Tibial nerve (tissue), 4 donors: ENCODE measurements at regions not wholly inside any gene's neighbourhood (a gene's known extent, or its start where the extent isn't known, plus 50 kb on each side); places are given as distances from the start of the nearest gene placed in this dataset.
A peak's percentile ranks its signal among the peaks of the same experiment; 100 is the strongest.

ENCODE experiments used
- DNase-seq, 2 donors: peaks; one replicate each; pipeline ENCODE4 v3.0.0-alpha.2; 2019; ENCODE audit warnings: low spot score in 2 of 2
- H3K27ac ChIP-seq, 4 donors: fragments of 200-600 bp; sonication (generic) in 3 of 4; one replicate each; pipeline ENCODE4 v1.5.1; 2017 to 2019; ENCODE audit warnings: mild to moderate bottlenecking in 1 of 4
- H3K27me3 ChIP-seq, 2 donors: fragments of 200-600 bp; sonication (generic) in 1 of 2; one replicate each; pipeline versions ENCODE4 v1.5.1 to v1.6.0; 2017 to 2019
- H3K36me3 ChIP-seq, 3 donors: fragments of 200-600 bp; sonication (generic); one replicate each; pipeline ENCODE4 v1.5.1; 2018 to 2019
- H3K4me1 ChIP-seq, 4 donors: fragments of 200-600 bp; sonication (generic) in 3 of 4; one replicate each; pipeline ENCODE4 v1.5.1; 2017 to 2019
- H3K4me3 ChIP-seq, 4 donors: fragments of 200-600 bp; sonication (generic) in 3 of 4; one replicate each; pipeline ENCODE4 v1.5.1; 2017 to 2019; ENCODE audit warnings: mild to moderate bottlenecking in 1 of 4, moderate library complexity in 1 of 4
- H3K9me3 ChIP-seq, 4 donors: fragments of 200-600 bp; sonication (generic) in 3 of 4; one replicate each; pipeline ENCODE4 v1.5.1; 2017 to 2019
- EP300 ChIP-seq, 2 donors: sonication (generic); formaldehyde crosslinking; IDR thresholded peaks; one replicate each; pipeline ENCODE4 v1.6.1; 2017; ENCODE audit warnings: antibody characterized with exemption in 2 of 2, mild to moderate bottlenecking in 1 of 2
- POLR2A ChIP-seq, 2 donors: fragments of 450-650 bp; IDR thresholded peaks; one replicate each; pipeline ENCODE4 v1.6.1; 2017; ENCODE audit warnings: antibody characterized with exemption in 2 of 2, mild to moderate bottlenecking in 2 of 2, moderate library complexity in 2 of 2
- WGBS, 2 donors: methylation state at CpG; one replicate each; pipeline ENCODE4 v1.1.5; 2018; 5-methylcytosine and 5-hydroxymethylcytosine counted together
- TF ChIP-seq, protein P1 (sequence below), 5 experiments: fragments of 200-600 bp in 3 of 5; fragments of 450-650 bp in 2 of 5; sonication (generic) in 3 of 5; IDR thresholded peaks; one replicate each; pipeline ENCODE4 v1.5.1; 2016 to 2019; ENCODE audit warnings: antibody characterized with exemption in 5 of 5, mild to moderate bottlenecking in 3 of 5, moderate library complexity in 2 of 5

DNA sequence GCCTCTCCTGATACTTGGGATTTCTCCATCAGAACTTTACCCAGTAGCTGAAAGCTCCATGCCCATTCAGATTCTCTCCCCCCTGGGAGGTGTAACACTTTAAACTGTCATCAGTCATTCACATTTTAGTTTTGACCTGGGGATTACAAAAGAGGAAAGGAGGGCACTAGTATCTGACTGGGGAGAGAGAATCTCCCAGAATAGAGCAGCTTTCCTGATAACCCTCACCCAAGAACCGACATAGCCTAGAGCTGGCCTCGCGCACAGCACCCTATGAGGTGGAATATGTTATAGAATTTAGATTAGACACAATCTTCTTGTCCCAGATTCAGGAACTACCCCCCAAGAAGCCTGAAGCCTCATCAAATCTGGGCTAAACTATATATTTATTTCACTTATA is 950.2 kb upstream of the TENM3 start:
- TF ChIP-seq, protein P1, sequence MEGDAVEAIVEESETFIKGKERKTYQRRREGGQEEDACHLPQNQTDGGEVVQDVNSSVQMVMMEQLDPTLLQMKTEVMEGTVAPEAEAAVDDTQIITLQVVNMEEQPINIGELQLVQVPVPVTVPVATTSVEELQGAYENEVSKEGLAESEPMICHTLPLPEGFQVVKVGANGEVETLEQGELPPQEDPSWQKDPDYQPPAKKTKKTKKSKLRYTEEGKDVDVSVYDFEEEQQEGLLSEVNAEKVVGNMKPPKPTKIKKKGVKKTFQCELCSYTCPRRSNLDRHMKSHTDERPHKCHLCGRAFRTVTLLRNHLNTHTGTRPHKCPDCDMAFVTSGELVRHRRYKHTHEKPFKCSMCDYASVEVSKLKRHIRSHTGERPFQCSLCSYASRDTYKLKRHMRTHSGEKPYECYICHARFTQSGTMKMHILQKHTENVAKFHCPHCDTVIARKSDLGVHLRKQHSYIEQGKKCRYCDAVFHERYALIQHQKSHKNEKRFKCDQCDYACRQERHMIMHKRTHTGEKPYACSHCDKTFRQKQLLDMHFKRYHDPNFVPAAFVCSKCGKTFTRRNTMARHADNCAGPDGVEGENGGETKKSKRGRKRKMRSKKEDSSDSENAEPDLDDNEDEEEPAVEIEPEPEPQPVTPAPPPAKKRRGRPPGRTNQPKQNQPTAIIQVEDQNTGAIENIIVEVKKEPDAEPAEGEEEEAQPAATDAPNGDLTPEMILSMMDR (IDR thresholded peaks at IDR 0.05): no peak
- TF ChIP-seq EP300 (IDR thresholded peaks at IDR 0.05) (no peak), POLR2A (IDR thresholded peaks at IDR 0.05) (no peak)
- Histone ChIP-seq H3K9me3 (peaks cover 0 to 4% (median 0%) of the 10 kb centered on the region in 4 donors), H3K4me3 (no peak overlapping the region), H3K36me3 (no peaks in the 10 kb centered on the region), H3K4me1 (no peaks in the 10 kb centered on the region), H3K27me3 (no peaks in the 10 kb centered on the region), H3K27ac (no peak overlapping the region)
- DNase-seq: no peak
- 84 to 91% methylated on average over 3 of the region's 3 CpGs for WGBS, 2 donors

DNA sequence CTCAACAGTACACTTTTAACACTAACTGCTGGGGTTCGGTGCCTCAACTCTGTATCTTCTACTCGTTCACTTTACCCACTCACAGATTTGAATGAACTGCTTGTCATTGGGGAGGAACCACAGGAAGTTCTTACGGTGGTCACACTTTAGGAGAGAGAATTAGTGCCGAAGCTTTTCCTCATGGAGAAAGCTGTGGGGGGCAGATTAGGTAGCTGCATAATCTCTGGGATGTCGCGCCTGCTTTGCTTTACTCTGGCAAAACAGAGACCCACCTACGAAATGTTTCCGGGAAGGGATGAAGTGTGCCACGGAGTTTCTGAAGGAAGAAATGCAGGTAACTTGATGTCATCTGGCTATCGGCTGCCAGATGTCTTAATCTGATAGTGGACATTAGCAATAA is 949.7 kb upstream of the TENM3 start:
- TF ChIP-seq, protein P1 (IDR thresholded peaks at IDR 0.05): no peak
- TF ChIP-seq POLR2A (IDR thresholded peaks at IDR 0.05) (no peak), EP300 (IDR thresholded peaks at IDR 0.05) (no peak)
- WGBS, 2 donors: 87 to 92% methylated on average over 10 of the region's 10 CpGs

DNA sequence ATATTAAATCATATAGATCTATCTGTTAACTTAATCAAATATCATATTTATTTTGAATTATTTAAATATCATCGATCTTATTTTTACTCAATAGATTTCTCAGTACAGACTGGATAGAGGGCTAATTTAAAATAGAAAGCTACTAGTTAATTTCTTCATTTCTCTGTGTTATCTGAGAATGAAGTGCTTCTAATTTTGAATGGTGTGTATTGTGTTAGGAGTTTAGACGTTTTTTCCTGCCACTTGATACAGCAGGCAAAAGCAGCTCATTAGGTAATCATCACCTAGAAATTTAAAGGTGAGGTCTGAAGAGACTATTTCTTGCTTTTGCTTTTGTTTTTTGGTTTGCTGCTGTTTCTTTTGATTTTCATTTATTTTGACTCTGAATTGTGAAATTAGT is 948.8 kb upstream of the TENM3 start:
- TF ChIP-seq, protein P1 (IDR thresholded peaks at IDR 0.05): no peak
- TF ChIP-seq POLR2A (IDR thresholded peaks at IDR 0.05) (no peak), EP300 (IDR thresholded peaks at IDR 0.05) (no peak)
- WGBS, 2 donors: 63 to 68% methylated on average over 2 of the region's 2 CpGs
- Histone ChIP-seq H3K4me1 (no peaks in the 10 kb centered on the region), H3K4me3 (no peak overlapping the region), H3K9me3 (peaks cover 0 to 10% (median 0%) of the 10 kb centered on the region in 4 donors), H3K27ac (no peak overlapping the region), H3K27me3 (no peaks in the 10 kb centered on the region), H3K36me3 (no peaks in the 10 kb centered on the region)
- DNase-seq: no peak

More for the DNA sequence above, 949.7 kb upstream of the TENM3 start:
- Histone ChIP-seq H3K9me3 (peaks cover 0 to 7% (median 0%) of the 10 kb centered on the region in 4 donors), H3K36me3 (no peaks in the 10 kb centered on the region), H3K27me3 (no peaks in the 10 kb centered on the region), H3K27ac (no peak overlapping the region), H3K4me3 (no peak overlapping the region), H3K4me1 (no peaks in the 10 kb centered on the region)
- DNase-seq: no peak

DNA sequence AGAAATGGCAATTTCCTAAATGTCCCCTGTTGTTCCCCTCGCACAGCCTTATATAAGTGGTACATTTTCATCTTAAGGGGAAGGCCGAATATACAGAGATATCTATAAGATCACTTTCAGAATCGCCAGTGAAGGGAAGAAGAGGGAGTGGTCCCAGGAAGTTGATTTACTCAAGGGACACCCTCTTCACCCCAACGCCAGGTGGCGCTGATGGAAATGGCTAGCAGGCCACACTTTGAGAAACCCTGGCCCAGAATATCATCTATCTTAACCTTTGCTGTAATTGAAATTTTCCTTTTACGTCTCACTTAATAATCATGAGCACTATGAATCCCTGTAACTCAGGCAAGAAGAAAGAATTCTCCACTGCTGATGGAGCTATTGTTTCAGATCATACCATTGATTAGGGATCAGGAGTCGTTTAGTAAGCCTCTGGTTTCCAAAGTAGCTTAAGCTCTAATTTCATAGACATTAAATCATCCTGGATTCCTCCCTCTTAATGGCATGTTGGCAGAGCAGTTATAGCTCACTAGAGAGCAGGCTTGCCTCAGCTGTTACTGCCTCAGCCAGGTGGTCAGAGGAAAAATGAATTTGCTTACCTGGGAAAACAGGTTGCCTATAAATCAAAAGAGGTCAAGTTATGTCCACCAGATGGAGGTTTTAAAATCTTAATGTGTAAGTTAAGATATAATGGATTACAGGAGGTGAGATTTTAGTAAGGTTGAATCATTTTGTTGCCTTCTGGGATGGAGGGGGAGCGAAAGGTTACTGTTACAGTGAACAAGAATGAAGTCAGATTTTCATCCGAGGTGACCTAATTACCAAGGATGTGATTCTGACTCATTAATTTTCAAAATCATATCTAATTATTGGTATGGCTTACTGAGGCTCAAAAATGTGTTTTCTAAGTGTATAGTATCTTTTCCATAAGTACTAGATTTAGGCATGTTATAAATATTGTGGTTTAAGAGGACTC is 941.2 kb upstream of the TENM3 start:
- WGBS, 2 donors: 57 to 60% methylated on average over 9 of the region's 9 CpGs
- no peak overlapping the region for H3K27ac ChIP-seq
- H3K4me1 ChIP-seq: no peaks in the 10 kb centered on the region
- TF ChIP-seq EP300 (IDR thresholded peaks at IDR 0.05) (no peak), POLR2A (IDR thresholded peaks at IDR 0.05) (no peak)
- TF ChIP-seq, protein P1 (IDR thresholded peaks at IDR 0.05): peak in 1 of 5 experiments; percentile 21
- peaks cover 0 to 10% (median 0%) of the 10 kb centered on the region in 4 donors for H3K9me3 ChIP-seq
- no peaks in the 10 kb centered on the region for H3K27me3 ChIP-seq
- no peak overlapping the region for H3K4me3 ChIP-seq
- H3K36me3 ChIP-seq: no peaks in the 10 kb centered on the region
- DNase-seq: no peak

DNA sequence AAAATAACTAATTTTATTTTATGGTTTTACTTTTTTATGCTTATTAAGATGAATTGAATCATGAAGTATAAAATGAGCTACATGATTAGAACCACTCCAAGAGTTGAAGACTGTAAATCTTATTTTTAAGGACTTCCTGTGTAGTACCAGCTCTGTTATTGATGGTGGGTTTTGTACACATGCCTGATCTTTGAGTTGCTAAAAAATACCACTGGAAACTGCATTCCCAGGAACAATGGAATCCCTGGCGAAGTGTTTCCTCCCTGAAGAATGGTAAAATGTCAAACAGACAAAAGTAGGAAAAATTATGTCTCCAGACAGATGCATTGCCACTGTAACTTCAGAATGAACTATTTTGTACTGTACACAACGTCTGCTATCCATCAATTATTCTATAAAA is 935.4 kb upstream of the TENM3 start:
- H3K9me3 ChIP-seq: no peaks in the 10 kb centered on the region
- DNase-seq: no peak
- whole genome bisulfite sequencing, 2 donors: 29 to 33% methylated on average over 2 of the region's 2 CpGs
- H3K4me3 ChIP-seq: no peak overlapping the region
- no peaks in the 10 kb centered on the region for H3K36me3 ChIP-seq
- no peaks in the 10 kb centered on the region for H3K4me1 ChIP-seq
- H3K27ac ChIP-seq: no peak overlapping the region
- TF ChIP-seq POLR2A (IDR thresholded peaks at IDR 0.05): no peak
- TF ChIP-seq EP300 (IDR thresholded peaks at IDR 0.05): no peak
- TF ChIP-seq, protein P1 (IDR thresholded peaks at IDR 0.05): no peak
- no peaks in the 10 kb centered on the region for H3K27me3 ChIP-seq
